ENCODE measurements at regions not wholly inside any gene's neighbourhood (a gene's known extent, or its start where the extent isn't known, plus 50 kb on each side); places are given as distances from the start of the nearest gene placed in this dataset.
"Not testable (repeated sequence)": the region's sequence is repeated elsewhere in the genome, so short reads cannot be mapped to it uniquely, and the experiment has no call there.

GRCh38 chr6:27139756-27140579 is 107.5 kb upstream of the PRSS16 start:
- Histone ChIP-seq H3K9me3 (ENCODE audit: control insufficient read depth in 5 of 5, low read length in 5 of 5) (no peaks in the 10 kb centered on the region), H3K27ac (ENCODE audit: low read depth, low read length) (peak overlapping the region; percentile 54), H3K36me3 (ENCODE audit: control insufficient read depth in 5 of 5, insufficient read depth in 5 of 5, low read length in 5 of 5) (peaks cover 0 to 3% (median 0%) of the 10 kb centered on the region in 5 donors), H3K27me3 (ENCODE audit: control insufficient read depth in 5 of 5, insufficient read depth in 4 of 5, low read length in 5 of 5) (no peaks in the 10 kb centered on the region), H3K4me3 (ENCODE audit: low read depth in 1 of 5, low read length in 5 of 5) (peak overlapping the region; percentile 70 to 84 (median 80)), H3K4me1 (ENCODE audit: control insufficient read depth in 5 of 5, insufficient read depth in 5 of 5, low read length in 5 of 5) (peaks cover 0 to 26% (median 22%) of the 10 kb centered on the region in 5 donors), H3K9ac (ENCODE audit: low read length in 5 of 5) (peak overlapping the region; percentile 23 to 81 (median 69))

DNA sequence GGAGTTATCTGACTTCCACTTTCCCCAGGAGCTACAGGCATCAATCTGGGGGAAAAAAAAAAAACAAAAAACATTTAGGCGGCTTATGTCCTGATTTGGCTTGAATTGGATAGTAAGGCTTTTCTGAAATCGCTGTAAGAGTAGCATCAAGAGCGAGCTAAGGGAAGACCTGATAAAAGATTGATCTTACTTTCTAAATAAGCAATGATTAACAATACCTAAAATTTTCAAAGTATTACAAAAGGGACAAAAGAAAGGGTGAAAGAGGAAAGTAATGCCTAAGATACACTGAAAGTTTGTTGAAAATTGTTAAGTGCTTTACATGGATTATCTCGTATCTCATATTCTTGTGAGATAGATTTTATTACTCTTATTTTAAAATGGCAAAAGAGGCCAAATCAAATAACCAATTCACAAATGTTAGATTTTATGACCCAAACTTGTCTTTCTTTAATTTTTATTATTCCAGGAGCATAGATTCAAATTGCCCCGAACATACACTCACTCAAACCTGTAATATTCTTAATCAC is 106.4 kb upstream of the PRSS16 start:
- no peak overlapping the region for H3K9ac ChIP-seq (ENCODE audit: low read length in 5 of 5)
- H3K4me1 ChIP-seq (ENCODE audit: control insufficient read depth in 5 of 5, insufficient read depth in 5 of 5, low read length in 5 of 5): peaks cover 0 to 37% (median 33%) of the 10 kb centered on the region in 5 donors
- no peaks in the 10 kb centered on the region for H3K27me3 ChIP-seq (ENCODE audit: control insufficient read depth in 5 of 5, insufficient read depth in 4 of 5, low read length in 5 of 5)
- H3K36me3 ChIP-seq (ENCODE audit: control insufficient read depth in 5 of 5, insufficient read depth in 5 of 5, low read length in 5 of 5): peaks cover 0 to 3% (median 0%) of the 10 kb centered on the region in 5 donors
- H3K27ac ChIP-seq (ENCODE audit: low read depth, low read length): no peak overlapping the region
- no peak overlapping the region for H3K4me3 ChIP-seq (ENCODE audit: low read depth in 1 of 5, low read length in 5 of 5)
- H3K9me3 ChIP-seq (ENCODE audit: control insufficient read depth in 5 of 5, low read length in 5 of 5): no peaks in the 10 kb centered on the region

GRCh38 chr6:27141529-27142015 is 105.9 kb upstream of the PRSS16 start:
- Histone ChIP-seq H3K4me1 (ENCODE audit: control insufficient read depth in 5 of 5, insufficient read depth in 5 of 5, low read length in 5 of 5) (peaks cover 0 to 39% (median 33%) of the 10 kb centered on the region in 5 donors), H3K9me3 (ENCODE audit: control insufficient read depth in 5 of 5, low read length in 5 of 5) (no peaks in the 10 kb centered on the region), H3K27ac (ENCODE audit: low read depth, low read length) (no peak overlapping the region), H3K27me3 (ENCODE audit: control insufficient read depth in 5 of 5, insufficient read depth in 4 of 5, low read length in 5 of 5) (no peaks in the 10 kb centered on the region), H3K36me3 (ENCODE audit: control insufficient read depth in 5 of 5, insufficient read depth in 5 of 5, low read length in 5 of 5) (peaks cover 0 to 3% (median 0%) of the 10 kb centered on the region in 5 donors), H3K9ac (ENCODE audit: low read length in 5 of 5) (no peak overlapping the region), H3K4me3 (ENCODE audit: low read depth in 1 of 5, low read length in 5 of 5) (no peak overlapping the region)

DNA sequence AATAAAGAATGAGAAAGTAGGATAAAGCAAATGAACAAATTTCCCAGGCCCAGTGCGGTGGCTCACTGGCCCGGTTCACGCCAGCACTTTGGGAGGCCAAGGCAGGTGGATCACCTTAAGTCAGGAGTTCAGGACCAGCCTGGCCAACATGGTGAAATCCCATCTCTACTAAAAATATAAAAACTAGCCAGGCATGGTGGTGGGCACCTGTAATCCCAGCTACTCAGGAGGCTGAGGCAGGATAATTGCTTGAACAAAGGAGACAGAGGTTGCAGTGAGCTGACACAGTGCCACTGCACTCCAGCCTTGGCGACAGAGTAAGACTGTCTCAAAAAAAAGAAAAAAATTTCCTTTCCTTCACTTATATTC is 104.5 kb upstream of the PRSS16 start:
- peaks cover 4 to 48% (median 37%) of the 10 kb centered on the region in 5 donors for H3K4me1 ChIP-seq (ENCODE audit: control insufficient read depth in 5 of 5, insufficient read depth in 5 of 5, low read length in 5 of 5)
- H3K4me3 ChIP-seq (ENCODE audit: low read depth in 1 of 5, low read length in 5 of 5); H3K9ac ChIP-seq (ENCODE audit: low read length in 5 of 5); H3K27me3 ChIP-seq (ENCODE audit: control insufficient read depth in 5 of 5, insufficient read depth in 4 of 5, low read length in 5 of 5); H3K27ac ChIP-seq (ENCODE audit: low read depth, low read length); H3K9me3 ChIP-seq (ENCODE audit: control insufficient read depth in 5 of 5, low read length in 5 of 5); H3K36me3 ChIP-seq (ENCODE audit: control insufficient read depth in 5 of 5, insufficient read depth in 5 of 5, low read length in 5 of 5): not testable (repeated sequence)

DNA sequence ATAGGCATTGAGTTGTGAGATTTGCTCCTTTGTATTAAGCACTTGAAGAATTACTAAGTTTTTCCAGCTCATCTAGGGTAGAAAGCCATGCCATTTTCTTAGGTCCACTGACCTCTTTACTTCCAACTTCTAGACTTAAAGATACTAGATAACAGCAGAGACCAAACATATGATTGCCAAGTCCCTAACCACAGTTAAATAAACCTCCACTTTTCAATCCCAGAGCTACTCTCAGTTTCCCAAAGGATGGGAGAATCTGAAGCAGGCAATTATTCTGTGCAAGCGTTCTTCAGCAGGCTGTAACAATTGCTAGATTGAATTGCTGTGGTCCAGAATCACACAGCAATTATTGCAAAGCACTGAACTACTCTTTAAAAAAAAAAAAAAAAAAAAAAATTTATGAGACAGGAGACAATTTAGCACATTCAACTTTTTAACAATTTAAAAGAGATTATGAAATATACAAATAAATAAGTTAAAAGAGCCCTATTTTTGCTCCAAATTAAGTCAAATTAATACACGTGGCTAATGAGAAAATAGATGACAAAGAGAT is 104.0 kb upstream of the PRSS16 start:
- Histone ChIP-seq H3K27me3 (ENCODE audit: control insufficient read depth in 5 of 5, insufficient read depth in 4 of 5, low read length in 5 of 5) (no peaks in the 10 kb centered on the region), H3K9ac (ENCODE audit: low read length in 5 of 5) (no peak overlapping the region), H3K4me3 (ENCODE audit: low read depth in 1 of 5, low read length in 5 of 5) (no peak overlapping the region), H3K27ac (ENCODE audit: low read depth, low read length) (no peak overlapping the region), H3K36me3 (ENCODE audit: control insufficient read depth in 5 of 5, insufficient read depth in 5 of 5, low read length in 5 of 5) (peaks cover 0 to 3% (median 0%) of the 10 kb centered on the region in 5 donors), H3K4me1 (ENCODE audit: control insufficient read depth in 5 of 5, insufficient read depth in 5 of 5, low read length in 5 of 5) (peaks cover 4 to 48% (median 37%) of the 10 kb centered on the region in 5 donors), H3K9me3 (ENCODE audit: control insufficient read depth in 5 of 5, low read length in 5 of 5) (no peaks in the 10 kb centered on the region)

- Histone ChIP-seq H3K27me3 (ENCODE audit: control insufficient read depth in 5 of 5, insufficient read depth in 4 of 5, low read length in 5 of 5) (no peaks in the 10 kb centered on the region), H3K27ac (ENCODE audit: low read depth, low read length) (no peak overlapping the region), H3K9me3 (ENCODE audit: control insufficient read depth in 5 of 5, low read length in 5 of 5) (no peaks in the 10 kb centered on the region), H3K4me1 (ENCODE audit: control insufficient read depth in 5 of 5, insufficient read depth in 5 of 5, low read length in 5 of 5) (peaks cover 4 to 38% (median 28%) of the 10 kb centered on the region in 5 donors), H3K36me3 (ENCODE audit: control insufficient read depth in 5 of 5, insufficient read depth in 5 of 5, low read length in 5 of 5) (peaks cover 0 to 3% (median 0%) of the 10 kb centered on the region in 5 donors), H3K9ac (ENCODE audit: low read length in 5 of 5) (no peak overlapping the region), H3K4me3 (ENCODE audit: low read depth in 1 of 5, low read length in 5 of 5) (peak overlapping the region in 2 of 5 donors; percentile 66 to 90)
Measured at GRCh38 chr6:27144740-27145079, 102.8 kb upstream of the PRSS16 start.

GRCh38 chr6:27145731-27146455 is 101.6 kb upstream of the PRSS16 start:
- Histone ChIP-seq H3K36me3 (ENCODE audit: control insufficient read depth in 5 of 5, insufficient read depth in 5 of 5, low read length in 5 of 5) (peaks cover 0 to 3% (median 0%) of the 10 kb centered on the region in 5 donors), H3K4me3 (ENCODE audit: low read depth in 1 of 5, low read length in 5 of 5) (peak overlapping the region; percentile 66 to 96 (median 88)), H3K27ac (ENCODE audit: low read depth, low read length) (peak overlapping the region; percentile 71), H3K4me1 (ENCODE audit: control insufficient read depth in 5 of 5, insufficient read depth in 5 of 5, low read length in 5 of 5) (peaks cover 4 to 32% (median 22%) of the 10 kb centered on the region in 5 donors), H3K9me3 (ENCODE audit: control insufficient read depth in 5 of 5, low read length in 5 of 5) (no peaks in the 10 kb centered on the region), H3K27me3 (ENCODE audit: control insufficient read depth in 5 of 5, insufficient read depth in 4 of 5, low read length in 5 of 5) (no peaks in the 10 kb centered on the region), H3K9ac (ENCODE audit: low read length in 5 of 5) (peak overlapping the region; percentile 21 to 75 (median 69))

DNA sequence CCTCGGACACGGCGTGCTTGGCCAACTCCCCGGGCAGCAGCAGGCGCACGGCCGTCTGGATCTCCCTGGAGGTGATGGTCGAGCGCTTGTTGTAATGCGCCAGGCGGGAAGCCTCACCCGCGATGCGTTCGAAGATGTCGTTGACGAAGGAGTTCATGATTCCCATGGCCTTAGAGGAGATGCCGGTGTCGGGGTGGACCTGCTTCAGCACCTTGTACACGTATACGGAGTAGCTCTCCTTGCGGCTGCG is 101.1 kb upstream of the PRSS16 start:
- H3K27ac ChIP-seq (ENCODE audit: low read depth, low read length): peak overlapping the region; percentile 71
- not testable (repeated sequence) for H3K36me3 ChIP-seq (ENCODE audit: control insufficient read depth in 5 of 5, insufficient read depth in 5 of 5, low read length in 5 of 5); H3K27me3 ChIP-seq (ENCODE audit: control insufficient read depth in 5 of 5, insufficient read depth in 4 of 5, low read length in 5 of 5); H3K9me3 ChIP-seq (ENCODE audit: control insufficient read depth in 5 of 5, low read length in 5 of 5)
- peak overlapping the region; percentile 66 to 96 (median 88) for H3K4me3 ChIP-seq (ENCODE audit: low read depth in 1 of 5, low read length in 5 of 5)
- H3K4me1 ChIP-seq (ENCODE audit: control insufficient read depth in 5 of 5, insufficient read depth in 5 of 5, low read length in 5 of 5): peaks cover 4 to 32% (median 22%) of the 10 kb centered on the region in 5 donors
- H3K9ac ChIP-seq (ENCODE audit: low read length in 5 of 5): peak overlapping the region in 4 of 5 donors; percentile 51 to 75 (median 71)

DNA sequence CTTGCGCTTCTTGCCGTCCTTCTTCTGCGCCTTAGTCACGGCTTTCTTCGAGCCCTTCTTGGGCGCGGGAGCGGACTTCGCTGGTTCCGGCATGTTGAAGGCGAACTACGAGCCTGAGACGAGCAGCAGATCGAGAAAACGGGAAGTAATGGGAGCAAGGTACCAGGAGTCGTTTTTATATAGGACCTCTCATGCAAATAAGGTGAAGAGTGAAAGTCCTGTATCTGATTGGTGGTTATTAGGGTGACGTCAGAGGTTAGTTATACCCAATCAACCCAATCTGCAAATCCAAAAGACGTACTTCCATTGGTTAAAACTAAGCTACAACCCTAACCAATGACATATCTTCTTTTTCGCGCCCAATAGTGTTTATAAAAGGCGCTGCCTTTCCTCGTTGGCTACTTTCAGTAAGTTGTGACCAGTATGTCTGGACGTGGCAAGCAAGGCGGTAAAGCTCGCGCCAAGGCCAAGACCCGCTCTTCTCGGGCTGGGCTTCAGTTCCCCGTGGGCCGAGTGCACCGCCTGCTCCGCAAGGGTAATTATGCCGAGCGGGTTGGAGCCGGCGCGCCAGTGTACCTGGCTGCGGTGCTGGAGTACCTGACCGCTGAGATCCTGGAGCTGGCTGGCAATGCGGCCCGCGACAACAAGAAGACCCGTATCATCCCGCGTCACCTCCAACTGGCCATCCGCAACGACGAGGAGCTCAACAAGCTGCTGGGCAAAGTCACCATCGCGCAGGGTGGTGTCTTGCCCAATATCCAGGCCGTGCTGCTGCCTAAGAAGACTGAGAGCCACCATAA is 100.6 kb upstream of the PRSS16 start:
- peak overlapping the region; percentile 71 for H3K27ac ChIP-seq (ENCODE audit: low read depth, low read length)
- no peaks in the 10 kb centered on the region for H3K27me3 ChIP-seq (ENCODE audit: control insufficient read depth in 5 of 5, insufficient read depth in 4 of 5, low read length in 5 of 5)
- no peaks in the 10 kb centered on the region for H3K9me3 ChIP-seq (ENCODE audit: control insufficient read depth in 5 of 5, low read length in 5 of 5)
- peak overlapping the region in 4 of 5 donors; percentile 53 to 73 (median 67) for H3K9ac ChIP-seq (ENCODE audit: low read length in 5 of 5)
- H3K4me1 ChIP-seq (ENCODE audit: control insufficient read depth in 5 of 5, insufficient read depth in 5 of 5, low read length in 5 of 5): peaks cover 4 to 29% (median 22%) of the 10 kb centered on the region in 5 donors
- peaks cover 0 to 3% (median 0%) of the 10 kb centered on the region in 5 donors for H3K36me3 ChIP-seq (ENCODE audit: control insufficient read depth in 5 of 5, insufficient read depth in 5 of 5, low read length in 5 of 5)
- H3K4me3 ChIP-seq (ENCODE audit: low read depth in 1 of 5, low read length in 5 of 5): peak overlapping the region; percentile 66 to 90 (median 86)
